ENCODE measurements at regions not wholly inside any gene's neighbourhood (a gene's known extent, or its start where the extent isn't known, plus 50 kb on each side); places are given as distances from the start of the nearest gene placed in this dataset.

DNA sequence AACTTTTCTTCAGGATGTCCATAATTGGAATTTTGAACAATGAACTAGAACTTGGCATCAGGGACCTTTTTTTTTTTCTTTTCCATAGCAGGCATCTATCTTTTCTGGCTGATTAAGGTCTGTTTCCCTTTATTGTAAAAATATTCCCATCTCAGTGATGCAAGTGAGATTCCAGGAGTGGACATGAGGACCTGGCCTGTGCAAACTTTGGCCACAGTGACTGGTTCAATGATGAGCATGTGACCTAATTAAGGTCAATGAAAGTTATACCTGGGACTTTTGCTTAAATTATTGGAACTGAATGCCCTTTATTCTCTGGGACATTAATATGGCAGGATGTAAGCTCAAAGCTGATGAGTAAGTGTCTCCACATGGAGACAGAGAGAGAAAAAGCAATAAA lies 83.8 kb downstream of the DIO2 start:
- TF ChIP-seq, protein P1, sequence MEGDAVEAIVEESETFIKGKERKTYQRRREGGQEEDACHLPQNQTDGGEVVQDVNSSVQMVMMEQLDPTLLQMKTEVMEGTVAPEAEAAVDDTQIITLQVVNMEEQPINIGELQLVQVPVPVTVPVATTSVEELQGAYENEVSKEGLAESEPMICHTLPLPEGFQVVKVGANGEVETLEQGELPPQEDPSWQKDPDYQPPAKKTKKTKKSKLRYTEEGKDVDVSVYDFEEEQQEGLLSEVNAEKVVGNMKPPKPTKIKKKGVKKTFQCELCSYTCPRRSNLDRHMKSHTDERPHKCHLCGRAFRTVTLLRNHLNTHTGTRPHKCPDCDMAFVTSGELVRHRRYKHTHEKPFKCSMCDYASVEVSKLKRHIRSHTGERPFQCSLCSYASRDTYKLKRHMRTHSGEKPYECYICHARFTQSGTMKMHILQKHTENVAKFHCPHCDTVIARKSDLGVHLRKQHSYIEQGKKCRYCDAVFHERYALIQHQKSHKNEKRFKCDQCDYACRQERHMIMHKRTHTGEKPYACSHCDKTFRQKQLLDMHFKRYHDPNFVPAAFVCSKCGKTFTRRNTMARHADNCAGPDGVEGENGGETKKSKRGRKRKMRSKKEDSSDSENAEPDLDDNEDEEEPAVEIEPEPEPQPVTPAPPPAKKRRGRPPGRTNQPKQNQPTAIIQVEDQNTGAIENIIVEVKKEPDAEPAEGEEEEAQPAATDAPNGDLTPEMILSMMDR (IDR thresholded peaks at IDR 0.05), result no peak
- TF ChIP-seq POLR2A (IDR thresholded peaks at IDR 0.05), result no peak
